SK-N-SH (cell line): ENCODE measurements at regions not wholly inside any gene's neighbourhood (a gene's known extent, or its start where the extent isn't known, plus 50 kb on each side); places are given as distances from the start of the nearest gene placed in this dataset.
A peak's percentile ranks its signal among the peaks of the same experiment; 100 is the strongest.

Source experiments
- CTCF ChIA-PET: fragments of 300-600, 350-600 bp; formaldehyde crosslinking; extraction: SDS; loops from one replicate; lab custom pipeline; 2021; lab: Yijun Ruan, JAX
- POLR2A ChIA-PET: fragments of 350-600 bp; sonication (Branson Sonifier 250); formaldehyde crosslinking; extraction: SDS; loops from one replicate; lab custom pipeline; 2020; ENCODE audit warnings: antibody characterized with exemption, inconsistent platforms; lab: Yijun Ruan, JAX
- DNase-seq: peaks from one replicate; pipeline ENCODE4 v3.0.0; 2012
- H2AFZ ChIP-seq: fragments of 200-600 bp; sonication (generic); 2 replicates; pipeline ENCODE4 v1.8.1; 2016; ENCODE audit warnings: antibody characterized with exemption, mild to moderate bottlenecking, low read depth
- H3F3A ChIP-seq: fragments of 200-600 bp; sonication (generic); replicated peaks from 2 replicates; pipeline ENCODE3; 2016; ENCODE audit warnings: antibody characterized with exemption, mild to moderate bottlenecking; ENCODE audit not compliant: insufficient read depth
- H3K27ac ChIP-seq, 2 experiments: fragments of 200-500 bp in 1 of 2; fragments of 200-600 bp in 1 of 2; sonication (Bioruptor generic) in 1 of 2; sonication (generic), shearing (Covaris generic) in 1 of 2; 2 replicates each; pipeline versions ENCODE4 v1.5.1 to v1.6.1; 2014 to 2016; ENCODE audit warnings: low read depth in 2 of 2, inconsistent platforms in 1 of 2, low read length in 1 of 2, mild to moderate bottlenecking in 1 of 2, mixed read lengths in 1 of 2
- H3K27me3 ChIP-seq: fragments of 200-600 bp; sonication (generic), shearing (Covaris generic); 2 replicates; pipeline ENCODE4 v1.6.1; 2016; ENCODE audit warnings: mixed run types; ENCODE audit not compliant: insufficient read depth
- H3K36me3 ChIP-seq, 2 experiments: fragments of 200-500 bp in 1 of 2; fragments of 200-600 bp in 1 of 2; sonication (Bioruptor generic) in 1 of 2; sonication (generic) in 1 of 2; replicated peaks in 1 of 2; 2 replicates each; pipeline versions ENCODE3 to v1.5.1; 2014 to 2016; ENCODE audit warnings: low read length in 1 of 2, mild to moderate bottlenecking in 1 of 2; ENCODE audit not compliant: insufficient read depth in 2 of 2, control insufficient read depth in 1 of 2
- H3K4me1 ChIP-seq, 2 experiments: fragments of 200-500 bp in 1 of 2; fragments of 200-600 bp in 1 of 2; sonication (Bioruptor generic) in 1 of 2; sonication (generic), shearing (Covaris generic) in 1 of 2; 2 replicates each; pipeline versions ENCODE4 v1.5.1 to v1.6.1; 2014 to 2016; ENCODE audit warnings: low read depth in 1 of 2, low read length in 1 of 2, mixed run types in 1 of 2; ENCODE audit not compliant: insufficient read depth in 2 of 2, control insufficient read depth in 1 of 2
- H3K4me2 ChIP-seq: fragments of 200-600 bp; sonication (generic), shearing (Covaris generic); 2 replicates; pipeline ENCODE4 v1.6.1; 2017; ENCODE audit warnings: mixed run types
- H3K4me3 ChIP-seq, 2 experiments: fragments of 200-500 bp in 1 of 2; fragments of 200-600 bp in 1 of 2; sonication (Bioruptor generic) in 1 of 2; sonication (generic), shearing (Covaris generic) in 1 of 2; 2 replicates each; pipeline versions ENCODE4 v1.5.1 to v1.8.1; 2014 to 2016; ENCODE audit warnings: low read depth in 2 of 2, inconsistent platforms in 1 of 2, low read length in 1 of 2, mild to moderate bottlenecking in 1 of 2, mixed read lengths in 1 of 2, moderate library complexity in 1 of 2
- H3K79me2 ChIP-seq: fragments of 200-600 bp; sonication (generic); 2 replicates; pipeline ENCODE4 v1.8.1; 2017; ENCODE audit warnings: mild to moderate bottlenecking; ENCODE audit not compliant: insufficient read depth
- H3K9ac ChIP-seq: fragments of 200-600 bp; sonication (generic); 2 replicates; pipeline ENCODE4 v1.6.1; 2017; ENCODE audit warnings: mixed run types
- H3K9me2 ChIP-seq: fragments of 200-600 bp; sonication (generic); 2 replicates; pipeline ENCODE4 v1.6.1; 2017; ENCODE audit warnings: mixed run types
- H3K9me3 ChIP-seq: fragments of 200-600 bp; sonication (generic); 2 replicates; pipeline ENCODE4 v1.6.1; 2017; ENCODE audit warnings: mixed run types, mild to moderate bottlenecking, moderate library complexity
- H4K20me1 ChIP-seq: fragments of 200-600 bp; sonication (generic); 2 replicates; pipeline ENCODE4 v1.6.1; 2017; ENCODE audit warnings: mild to moderate bottlenecking, mixed run types; ENCODE audit not compliant: insufficient read depth
- EZH2phosphoT487 ChIP-seq: fragments of 200-600 bp; sonication (generic); IDR thresholded peaks from 2 replicates; pipeline ENCODE4 v1.6.1; 2017; ENCODE audit warnings: low read depth, mixed run types, mild to moderate bottlenecking, antibody characterized with exemption, moderate library complexity, borderline replicate concordance
- FOSL2 ChIP-seq: IDR thresholded peaks from 2 replicates; pipeline ENCODE4 v1.4.0; 2012; ENCODE audit warnings: low read depth, mild to moderate bottlenecking, moderate library complexity, borderline replicate concordance
- IRF3 ChIP-seq: fragments of 150-350 bp; IDR thresholded peaks from 2 replicates; pipeline ENCODE4 v1.6.1; 2016; ENCODE audit warnings: mild to moderate bottlenecking, low read depth, low read length
- MAX ChIP-seq: IDR thresholded peaks from 2 replicates; pipeline ENCODE4 v1.4.0; 2012; ENCODE audit warnings: low read depth
- MEF2A ChIP-seq: IDR thresholded peaks from 2 replicates; pipeline ENCODE4 v1.4.0; 2012; ENCODE audit warnings: low read depth, borderline replicate concordance
- NRF1 ChIP-seq: IDR thresholded peaks from 2 replicates; pipeline ENCODE4 v1.6.1; 2012; ENCODE audit warnings: low read depth, mild to moderate bottlenecking, low read length
- PBX3 ChIP-seq: IDR thresholded peaks from 2 replicates; pipeline ENCODE4; 2012
- RAD21 ChIP-seq: IDR thresholded peaks from 2 replicates; pipeline ENCODE4 v1.6.1; 2012; ENCODE audit warnings: mild to moderate bottlenecking, low read length
- RCOR1 ChIP-seq: fragments of 150-350 bp; IDR thresholded peaks from 2 replicates; pipeline ENCODE4 v1.6.1; 2017; ENCODE audit warnings: antibody characterized with exemption, low read length
- TAF1 ChIP-seq: IDR thresholded peaks from 2 replicates; pipeline ENCODE4 v1.6.1; 2012; ENCODE audit warnings: low read depth, mild to moderate bottlenecking, low read length, moderate library complexity, borderline replicate concordance
- TCF12 ChIP-seq: IDR thresholded peaks from 2 replicates; pipeline ENCODE4 v1.4.0; 2012
- WGBS: methylation state at CpG from one replicate; pipeline ENCODE4 v1.1.6; 2017; ENCODE audit warnings: low lambda C conversion rate; 5-methylcytosine and 5-hydroxymethylcytosine counted together

GRCh38 chr2:145025382-145025781 lies 505.5 kb upstream of the ZEB2 start (continued):
- no peak for TF ChIP-seq EZH2phosphoT487
- TF ChIP-seq TCF12, result no peak
- no peak for TF ChIP-seq IRF3
- TF ChIP-seq MEF2A, result no peak
- TF ChIP-seq NRF1, result no peak
- TF ChIP-seq FOSL2, result no peak
- TF ChIP-seq, all 33 proteins: peak for 0

GRCh38 chr2:145023334-145023934 lies 503.5 kb upstream of the ZEB2 start:
- H3K4me2 ChIP-seq, result peak overlapping the region; percentile 52; the same call in 1 of the 2 replicates

More at GRCh38 chr2:145023334-145023934, 503.5 kb upstream of the ZEB2 start:
- Histone ChIP-seq H3K9ac (peak overlapping the region; percentile 55; the same call in 1 of the 2 replicates), H3K27ac (peak overlapping the region; percentile 80 to 95; a peak in 3 of 4 replicates), H3K27me3 (no peaks in the 10 kb centered on the region), H3K4me3 (peak overlapping the region in 1 of 2 experiments; percentile 14; a peak in 1 of 4 replicates), H3K9me3 (no peaks in the 10 kb centered on the region), H3K9me2 (no peaks in the 10 kb centered on the region), H4K20me1 (no peaks in the 10 kb centered on the region), H3K79me2 (no peaks in the 10 kb centered on the region), H2AFZ (peak overlapping the region; percentile 19; the same call in 1 of the 2 replicates), H3K4me1 (peaks cover 0 to 25% of the 10 kb centered on the region in 2 experiments; a peak in 3 of 4 replicates), H3F3A (peaks cover 12% of the 10 kb centered on the region), H3K36me3 (no peaks in the 10 kb centered on the region)
- no peak for TF ChIP-seq RCOR1
- no peak for TF ChIP-seq RAD21
- no peak for TF ChIP-seq MAX
- 0 out of 2 replicates have a peak, but pooled peaks have one; percentile 4 for TF ChIP-seq PBX3
- TF ChIP-seq IRF3, result no peak
- no peak for TF ChIP-seq TAF1
- TF ChIP-seq TCF12, result no peak
- CTCF ChIA-PET, result interaction anchor here (1.0 kb wide), 1 partner anchor 30 kb away, joined by 3 read pairs; no protein-coding TSS in a partner anchor
- 73% methylated on average over 3 of the region's 3 CpGs for WGBS
- POLR2A ChIA-PET, result no interaction called here
- DNase-seq, result no peak
